Chondrocyte (in vitro differentiated cells): ENCODE measurements at regions not wholly inside any gene's neighbourhood (a gene's known extent, or its start where the extent isn't known, plus 50 kb on each side); places are given as distances from the start of the nearest gene placed in this dataset.

Experiments
- DNase-seq: peaks from one replicate; pipeline ENCODE4 v3.0.0; 2021; ENCODE audit warnings: mixed read lengths, low spot score
- H3K27ac Mint-ChIP-seq: one replicate; pipeline ENCODE4 v1.8.0; 2021; ENCODE audit warnings: mild to moderate bottlenecking, moderate library complexity, mixed read lengths; ENCODE audit not compliant: unreplicated experiment
- H3K27me3 Mint-ChIP-seq: 2 replicates; pipeline ENCODE4 v1.8.0; 2021; ENCODE audit warnings: low read depth, mixed read lengths
- H3K36me3 Mint-ChIP-seq: 2 replicates; pipeline ENCODE4 v1.8.0; 2021; ENCODE audit warnings: low read depth, mixed read lengths
- H3K4me1 Mint-ChIP-seq: 2 replicates; pipeline ENCODE4 v1.8.0; 2021; ENCODE audit warnings: low read depth, mild to moderate bottlenecking, mixed read lengths
- H3K4me3 Mint-ChIP-seq: one replicate; pipeline ENCODE4 v1.8.0; 2021; ENCODE audit warnings: mild to moderate bottlenecking, moderate library complexity, mixed read lengths; ENCODE audit not compliant: unreplicated experiment
- H3K9me3 Mint-ChIP-seq: 2 replicates; pipeline ENCODE4 v1.8.0; 2021; ENCODE audit warnings: low read depth, mixed read lengths
- TF ChIP-seq, protein P1 (sequence below): fragments of 200-600 bp; sonication (generic); IDR thresholded peaks from 2 replicates; pipeline ENCODE4 v1.5.0; 2021; ENCODE audit warnings: antibody characterized with exemption, mild to moderate bottlenecking, moderate library complexity

DNA sequence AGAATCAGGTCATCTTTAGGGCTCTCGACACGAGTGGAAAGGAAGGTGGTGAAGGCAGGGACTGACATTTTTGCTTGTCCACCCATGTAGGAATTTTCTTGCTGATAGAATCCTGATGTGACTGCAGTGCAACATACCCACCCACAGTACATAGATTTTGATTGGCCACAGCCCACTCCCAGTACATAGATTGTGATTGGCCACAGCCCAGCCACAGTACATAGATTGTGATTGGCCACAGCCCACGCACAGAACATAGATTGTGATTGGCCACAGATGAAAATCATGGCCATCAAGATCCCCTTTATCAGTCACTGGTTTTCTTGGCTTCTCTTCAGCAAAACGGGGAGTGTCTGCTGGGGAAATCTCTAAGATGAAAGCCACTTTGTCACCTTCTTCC is 1041.5 kb downstream of the AACS start:
- peaks cover 36% of the 10 kb centered on the region for H3K9me3 Mint-ChIP-seq
- H3K4me1 Mint-ChIP-seq, result no peaks in the 10 kb centered on the region
- TF ChIP-seq, protein P1, sequence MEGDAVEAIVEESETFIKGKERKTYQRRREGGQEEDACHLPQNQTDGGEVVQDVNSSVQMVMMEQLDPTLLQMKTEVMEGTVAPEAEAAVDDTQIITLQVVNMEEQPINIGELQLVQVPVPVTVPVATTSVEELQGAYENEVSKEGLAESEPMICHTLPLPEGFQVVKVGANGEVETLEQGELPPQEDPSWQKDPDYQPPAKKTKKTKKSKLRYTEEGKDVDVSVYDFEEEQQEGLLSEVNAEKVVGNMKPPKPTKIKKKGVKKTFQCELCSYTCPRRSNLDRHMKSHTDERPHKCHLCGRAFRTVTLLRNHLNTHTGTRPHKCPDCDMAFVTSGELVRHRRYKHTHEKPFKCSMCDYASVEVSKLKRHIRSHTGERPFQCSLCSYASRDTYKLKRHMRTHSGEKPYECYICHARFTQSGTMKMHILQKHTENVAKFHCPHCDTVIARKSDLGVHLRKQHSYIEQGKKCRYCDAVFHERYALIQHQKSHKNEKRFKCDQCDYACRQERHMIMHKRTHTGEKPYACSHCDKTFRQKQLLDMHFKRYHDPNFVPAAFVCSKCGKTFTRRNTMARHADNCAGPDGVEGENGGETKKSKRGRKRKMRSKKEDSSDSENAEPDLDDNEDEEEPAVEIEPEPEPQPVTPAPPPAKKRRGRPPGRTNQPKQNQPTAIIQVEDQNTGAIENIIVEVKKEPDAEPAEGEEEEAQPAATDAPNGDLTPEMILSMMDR, result no peak
- H3K4me3 Mint-ChIP-seq, result no peak overlapping the region
- DNase-seq, result no peak
- no peaks in the 10 kb centered on the region for H3K36me3 Mint-ChIP-seq
- H3K27ac Mint-ChIP-seq, result no peak overlapping the region
- H3K27me3 Mint-ChIP-seq, result no peaks in the 10 kb centered on the region

GRCh38 chr12:126107659-126108058 is 1042.4 kb downstream of the AACS start:
- Mint-ChIP-seq H3K27me3 (no peaks in the 10 kb centered on the region), H3K4me1 (no peaks in the 10 kb centered on the region), H3K4me3 (no peak overlapping the region), H3K9me3 (peaks cover 34% of the 10 kb centered on the region), H3K27ac (no peak overlapping the region), H3K36me3 (no peaks in the 10 kb centered on the region)
- DNase-seq, result no peak
- TF ChIP-seq, protein P1, result no peak

DNA sequence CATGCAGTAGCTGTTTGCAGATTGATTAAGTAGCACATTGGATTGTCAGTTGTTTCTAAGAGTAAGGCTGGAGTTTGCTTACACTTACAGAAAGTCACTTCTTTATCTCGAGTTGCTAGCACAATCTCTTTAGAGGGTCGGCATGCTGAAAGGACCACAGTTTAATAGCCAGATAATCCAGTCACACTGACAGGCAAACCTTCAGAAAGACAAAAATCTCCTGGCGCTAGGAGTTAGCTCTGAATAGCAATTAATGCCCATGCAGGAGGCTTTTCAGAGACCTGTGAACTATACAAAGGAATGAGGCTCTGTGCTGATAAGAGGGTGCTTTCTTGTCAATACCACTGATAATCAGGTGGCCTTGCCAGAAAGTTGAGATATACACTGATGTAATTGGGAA is 1043.0 kb downstream of the AACS start:
- H3K27me3 Mint-ChIP-seq, result no peaks in the 10 kb centered on the region
- no peak for DNase-seq
- no peaks in the 10 kb centered on the region for H3K4me1 Mint-ChIP-seq
- H3K27ac Mint-ChIP-seq, result no peak overlapping the region
- no peaks in the 10 kb centered on the region for H3K36me3 Mint-ChIP-seq
- TF ChIP-seq, protein P1, result no peak
- H3K4me3 Mint-ChIP-seq, result no peak overlapping the region
- H3K9me3 Mint-ChIP-seq, result peaks cover 33% of the 10 kb centered on the region

DNA sequence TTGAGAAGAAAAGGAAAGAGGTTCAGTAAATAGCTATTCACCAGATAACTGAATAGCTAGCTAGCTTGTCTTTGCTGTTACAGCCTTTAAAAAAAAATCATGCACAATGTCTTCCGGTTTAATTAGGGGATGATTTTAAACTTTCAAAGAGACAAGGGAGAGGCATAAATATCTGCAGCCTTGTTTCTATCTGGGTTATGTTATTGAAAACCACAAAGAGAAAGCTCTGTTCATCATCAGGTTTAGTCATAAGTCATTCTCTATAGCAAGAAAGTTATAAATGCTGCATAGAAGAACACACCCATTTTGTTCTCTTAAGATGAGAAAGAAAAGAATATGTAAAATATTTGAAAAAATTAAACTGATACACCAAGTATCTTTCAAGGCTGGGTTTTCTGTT is 1046.9 kb downstream of the AACS start:
- H3K27ac Mint-ChIP-seq, result no peak overlapping the region
- H3K27me3 Mint-ChIP-seq, result no peaks in the 10 kb centered on the region
- DNase-seq, result no peak
- no peaks in the 10 kb centered on the region for H3K36me3 Mint-ChIP-seq
- H3K4me3 Mint-ChIP-seq, result no peak overlapping the region
- no peaks in the 10 kb centered on the region for H3K4me1 Mint-ChIP-seq
- TF ChIP-seq, protein P1, result no peak
- peaks cover 29% of the 10 kb centered on the region for H3K9me3 Mint-ChIP-seq

- H3K9me3 Mint-ChIP-seq, result peaks cover 25% of the 10 kb centered on the region
Observed at GRCh38 chr12:126112849-126113248, 1047.6 kb downstream of the AACS start.

More at GRCh38 chr12:126112849-126113248, 1047.6 kb downstream of the AACS start:
- no peak for DNase-seq
- Mint-ChIP-seq H3K27me3 (no peaks in the 10 kb centered on the region), H3K27ac (no peak overlapping the region), H3K36me3 (no peaks in the 10 kb centered on the region), H3K4me1 (no peaks in the 10 kb centered on the region), H3K4me3 (no peak overlapping the region)
- TF ChIP-seq, protein P1, result no peak
